ENCODE measurements at regions not wholly inside any gene's neighbourhood (a gene's known extent, or its start where the extent isn't known, plus 50 kb on each side); places are given as distances from the start of the nearest gene placed in this dataset.

- TF ChIP-seq CTCF (IDR thresholded peaks at IDR 0.05; ENCODE audit: low read depth, low read length, poor library complexity, severe bottlenecking) (no peak), EZH2phosphoT487 (IDR thresholded peaks at IDR 0.05; ENCODE audit: borderline replicate concordance, low read length) (no peak)
Observed at GRCh38 chr20:51869002-51869401, 66.7 kb upstream of the SALL4 start.
